ENCODE measurements at regions not wholly inside any gene's neighbourhood (a gene's known extent, or its start where the extent isn't known, plus 50 kb on each side); places are given as distances from the start of the nearest gene placed in this dataset.
"Not testable (repeated sequence)": the region's sequence is repeated elsewhere in the genome, so short reads cannot be mapped to it uniquely, and the experiment has no call there.

DNA sequence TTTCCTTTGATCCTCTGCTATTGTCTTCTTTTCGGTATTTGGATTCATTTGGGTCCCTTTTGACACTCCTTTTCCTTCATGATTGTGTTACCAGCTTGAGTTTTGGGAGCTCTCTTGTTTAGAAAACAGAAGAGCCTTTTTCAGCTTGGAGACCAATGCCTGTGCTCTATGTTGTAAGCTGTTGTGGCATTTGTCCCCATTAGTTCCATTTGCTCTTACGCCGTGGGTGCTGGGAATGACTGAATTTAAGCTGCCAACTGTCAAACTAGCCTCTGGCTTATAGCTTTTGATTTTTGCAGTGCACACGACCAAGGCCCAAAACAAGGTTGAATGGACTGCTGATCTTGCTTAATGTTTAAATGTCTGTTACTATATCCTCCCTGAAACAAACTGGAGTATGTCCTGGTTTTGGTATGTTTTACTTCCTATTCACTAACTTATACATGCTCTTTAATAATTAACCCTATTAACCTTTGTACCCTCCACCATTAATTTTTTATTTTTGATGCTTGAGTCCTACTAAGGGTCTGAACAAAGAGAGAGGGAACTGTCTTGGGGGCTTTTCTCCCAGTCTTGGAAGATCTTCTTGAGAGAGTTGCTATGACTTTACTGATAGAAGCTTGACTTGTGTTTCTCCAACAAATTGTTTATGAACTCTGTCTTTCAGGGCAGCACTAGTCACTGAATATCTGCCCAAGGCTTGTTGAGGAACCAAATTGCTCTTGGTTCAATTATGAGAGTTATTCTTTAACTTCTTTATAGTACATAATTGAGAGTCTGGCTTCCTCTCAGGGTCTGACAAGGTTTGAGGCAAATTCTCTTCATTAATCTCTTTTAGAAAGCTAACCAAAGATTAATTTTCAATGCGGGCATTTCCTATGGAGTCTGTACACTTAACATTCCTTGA is 100.3 kb upstream of the SIRPG start:
- no peak for FAIRE-seq
- no peak for DNase-seq (ENCODE audit: low spot score)

DNA sequence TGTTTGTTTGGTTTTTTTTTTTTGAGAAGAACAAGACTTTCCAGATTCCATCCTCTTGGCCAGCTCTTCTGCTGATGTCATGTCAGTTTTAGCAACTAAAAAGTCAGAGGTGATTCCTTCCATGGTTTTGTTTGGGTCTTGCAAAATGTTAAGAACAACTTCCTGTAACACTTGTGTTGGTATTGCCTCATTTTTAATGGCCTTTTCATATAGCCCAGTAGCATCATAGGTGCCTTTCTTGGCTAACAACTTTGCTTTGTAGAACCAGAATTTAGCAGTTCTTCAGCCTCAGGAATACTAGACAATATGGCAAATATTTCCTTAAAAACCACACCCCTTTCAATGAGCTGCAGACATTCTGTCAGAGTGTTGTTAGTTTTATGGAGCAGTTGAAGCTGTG is 99.5 kb upstream of the SIRPG start:
- no peak for DNase-seq (ENCODE audit: low spot score)

DNA sequence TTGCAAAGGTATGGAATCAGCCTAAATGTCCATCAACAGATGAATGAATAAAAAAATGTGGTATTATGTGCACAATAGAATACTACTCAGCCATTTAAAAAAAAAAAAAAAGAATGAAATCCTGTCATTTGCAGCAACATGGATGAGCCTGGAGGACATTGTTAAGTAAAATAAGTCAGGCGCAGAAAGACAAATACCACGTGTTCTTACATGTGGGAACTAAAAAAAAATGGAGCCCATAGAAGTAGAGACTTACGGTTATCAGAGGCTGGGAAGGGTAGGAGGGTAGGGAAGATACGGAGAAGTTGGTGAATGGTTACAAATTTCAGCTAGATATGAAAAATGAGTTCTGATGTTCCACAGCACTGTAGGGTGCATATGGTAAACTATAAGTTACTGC is 97.2 kb upstream of the SIRPG start:
- FAIRE-seq (no peak), DNase-seq (ENCODE audit: low spot score) (no peak)

More for the DNA sequence above, 99.5 kb upstream of the SIRPG start:
- no peak for FAIRE-seq

DNA sequence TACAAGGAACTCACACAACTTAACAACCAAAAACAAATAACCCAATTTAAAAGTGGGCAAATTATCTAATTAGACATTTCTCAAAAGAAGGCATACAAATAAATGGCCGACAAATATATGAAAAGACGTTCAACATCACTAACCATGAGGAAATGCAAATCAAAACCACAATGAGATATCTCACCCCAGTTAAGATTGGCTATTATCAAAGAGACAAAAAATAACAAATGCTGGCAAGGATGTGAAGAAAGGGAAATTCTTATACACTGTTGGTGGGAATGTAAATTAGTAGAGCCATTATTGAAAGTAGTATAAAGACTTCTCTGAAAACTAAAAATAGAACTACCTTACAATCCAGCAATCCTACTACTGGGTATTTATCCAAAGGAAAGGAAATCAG is 96.7 kb upstream of the SIRPG start:
- no peak for FAIRE-seq
- no peak for DNase-seq (ENCODE audit: low spot score)

DNA sequence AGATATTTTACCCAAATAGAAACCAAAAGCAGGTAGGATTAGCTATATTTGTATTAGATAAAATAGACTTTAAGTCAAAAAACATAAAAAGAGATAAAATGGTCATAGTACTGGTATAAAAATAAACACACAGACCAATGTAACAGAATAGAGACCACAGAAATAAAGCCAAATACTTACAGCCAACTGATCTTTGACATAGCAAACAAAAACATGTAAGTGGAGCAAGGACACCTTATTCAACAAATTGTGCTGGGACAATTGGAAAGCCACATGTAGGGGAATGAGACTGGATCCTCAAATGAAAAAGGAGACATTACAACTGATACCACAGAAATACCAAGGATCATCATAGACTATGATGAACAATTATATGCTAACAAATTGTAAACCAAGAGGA is 94.5 kb upstream of the SIRPG start:
- FAIRE-seq (no peak), DNase-seq (ENCODE audit: low spot score) (no peak)

DNA sequence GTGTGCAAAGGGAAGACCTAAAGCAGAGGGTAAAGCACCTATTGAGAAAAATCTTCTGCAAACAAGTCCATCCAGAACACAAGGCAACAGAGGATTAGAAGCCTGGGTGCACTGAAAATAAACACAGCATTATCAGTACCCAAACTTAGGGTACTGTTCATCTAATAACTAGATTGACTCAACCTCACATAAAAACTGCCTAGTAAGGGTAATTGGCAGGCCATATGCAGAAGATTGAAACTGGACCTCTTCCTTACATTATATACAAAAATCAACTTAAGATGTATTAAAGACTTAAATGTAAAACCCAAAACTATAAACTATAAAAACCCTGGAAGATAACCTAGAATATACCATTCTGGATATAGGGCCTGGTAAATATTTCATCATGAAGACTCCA is 91.2 kb upstream of the SIRPG start:
- no peak for DNase-seq (ENCODE audit: low spot score)
- no peak for FAIRE-seq

DNA sequence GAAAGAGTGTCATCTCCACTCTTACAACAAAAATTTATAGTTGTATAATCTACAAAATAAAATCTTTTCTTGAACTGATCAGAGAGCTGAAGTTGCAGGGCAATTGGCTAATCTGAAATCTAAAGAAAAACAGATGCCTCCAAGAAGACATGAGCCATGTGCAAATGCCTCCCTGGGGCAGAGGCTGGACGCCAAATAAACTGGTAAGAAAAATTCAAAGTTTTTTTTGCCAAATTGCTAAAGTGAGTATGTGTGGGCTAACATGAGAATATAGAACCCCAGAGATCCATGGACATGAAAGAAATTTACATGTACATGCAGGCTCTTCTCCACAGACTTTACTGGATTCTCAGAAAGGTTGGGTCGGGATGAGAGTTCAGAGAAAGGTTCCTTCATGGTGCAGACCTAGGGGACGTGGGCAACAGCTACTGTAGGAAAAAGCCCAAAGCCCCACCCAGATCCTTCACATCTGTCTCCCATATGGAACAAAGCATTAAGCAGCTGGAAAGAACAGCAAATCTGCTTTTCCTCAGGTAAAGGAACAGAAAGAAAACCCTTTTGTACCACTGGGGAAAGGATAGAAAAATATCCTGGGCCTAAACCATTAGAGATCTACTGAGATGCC is 90.5 kb upstream of the SIRPG start:
- DNase-seq (ENCODE audit: low spot score) = no peak
- FAIRE-seq = no peak

DNA sequence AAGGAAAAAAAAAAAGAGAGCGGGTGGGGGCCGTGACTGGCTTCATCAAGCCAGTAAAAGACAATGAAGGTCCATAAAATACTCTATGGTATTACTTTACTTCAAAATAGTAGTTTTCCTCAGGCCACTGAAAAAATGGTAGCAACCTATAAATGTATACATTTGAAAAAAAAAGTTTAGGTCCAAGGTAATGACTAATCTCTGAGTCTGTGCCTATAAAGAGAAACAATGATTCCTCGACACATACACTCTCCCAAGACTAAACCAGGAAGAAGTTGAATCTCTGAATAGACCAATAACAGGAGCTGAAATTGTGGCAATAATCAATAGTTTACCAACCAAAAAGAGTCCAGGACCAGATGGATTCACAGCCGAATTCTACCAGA is 84.5 kb upstream of the SIRPG start:
- not testable (repeated sequence) for DNase-seq (ENCODE audit: low spot score); FAIRE-seq

DNA sequence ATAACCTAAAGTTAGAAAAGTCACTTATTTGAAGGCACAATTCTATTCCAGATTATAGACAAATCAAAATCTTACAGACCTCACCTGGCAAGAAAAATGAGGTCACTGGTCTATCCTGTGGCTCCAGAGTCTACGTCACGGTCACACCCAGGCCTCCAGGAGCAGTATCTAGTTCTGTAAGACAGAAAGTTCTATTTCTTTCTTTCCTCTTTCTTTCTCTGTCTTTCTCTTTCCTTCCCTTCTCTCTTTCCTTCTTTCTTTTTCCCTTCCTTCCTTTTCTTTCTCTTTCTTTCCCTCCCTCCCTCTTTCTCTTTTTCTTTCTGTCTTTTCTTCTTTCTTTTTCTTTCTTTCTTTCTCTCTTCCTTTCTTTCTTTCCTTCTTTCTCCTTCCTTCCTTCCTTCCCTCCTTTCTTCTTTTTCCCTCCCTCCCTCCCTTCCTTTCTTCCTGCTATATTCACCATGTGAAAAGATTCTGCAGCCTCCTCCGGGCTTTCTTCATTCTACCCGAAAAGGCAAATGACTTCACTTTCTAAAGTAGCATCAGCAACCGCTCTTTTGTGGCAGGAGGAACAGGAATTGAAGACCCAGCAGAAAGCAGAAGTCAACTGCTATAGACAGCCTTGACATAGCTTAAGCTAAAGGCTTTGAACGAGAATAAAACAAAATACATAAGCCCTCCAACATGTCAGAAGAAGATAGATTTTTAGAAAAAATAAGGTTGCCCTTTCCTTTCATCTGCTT is 83.9 kb upstream of the SIRPG start:
- no peak for FAIRE-seq
- DNase-seq (ENCODE audit: low spot score) = no peak

DNA sequence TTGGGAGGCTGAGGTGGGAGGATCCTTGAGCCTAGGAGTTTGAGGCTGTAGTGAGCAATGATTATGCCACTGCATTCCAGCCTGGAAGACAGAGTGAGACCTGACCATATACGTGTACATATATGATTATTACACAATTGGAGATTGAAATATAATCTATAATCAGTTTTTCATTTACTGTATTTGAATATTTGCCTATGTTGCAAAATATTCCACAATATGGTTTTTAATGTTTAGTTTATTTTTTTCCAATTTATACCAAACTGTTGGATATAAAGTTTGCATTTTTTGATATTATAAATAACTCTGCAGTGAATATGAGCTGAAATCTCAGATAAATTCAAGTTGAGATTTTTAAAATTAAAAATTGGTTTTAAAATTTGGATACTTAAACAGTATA is 79.6 kb upstream of the SIRPG start:
- DNase-seq (ENCODE audit: low spot score) (no peak), FAIRE-seq (no peak)

DNA sequence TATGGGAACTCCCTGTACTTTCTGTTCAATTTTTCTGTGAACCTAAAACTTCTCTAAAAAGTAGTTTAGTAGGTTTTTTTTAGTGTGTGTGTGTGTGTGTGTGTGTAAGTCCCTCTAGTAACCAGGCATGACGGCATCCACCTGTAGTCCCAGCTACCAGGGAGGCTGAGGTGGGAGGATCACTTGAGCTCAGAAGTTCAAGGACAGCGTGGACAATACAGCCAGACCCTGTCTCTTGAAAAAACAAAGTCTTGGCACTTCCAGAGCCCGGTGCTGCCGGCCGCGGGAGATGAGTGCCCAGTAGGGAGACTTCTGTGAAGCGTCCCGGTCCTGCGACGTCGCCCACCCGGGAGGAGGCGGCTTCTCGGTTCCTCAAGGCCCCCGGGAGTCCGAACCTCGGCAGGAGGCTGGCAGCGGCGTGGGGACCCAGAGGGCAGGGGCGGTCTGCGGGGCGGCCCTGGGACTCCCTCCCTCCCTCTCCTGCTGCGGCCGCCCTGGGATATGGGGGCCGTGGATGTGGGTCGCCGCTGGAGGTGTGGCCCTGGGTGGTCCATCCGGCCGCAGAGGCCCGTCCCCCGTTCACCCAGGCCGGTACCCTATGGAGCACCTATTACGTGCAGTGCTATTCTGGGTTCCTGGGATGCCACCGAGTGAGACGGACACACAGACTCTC is 78.0 kb upstream of the SIRPG start:
- DNase-seq (ENCODE audit: low spot score) = no peak

DNA sequence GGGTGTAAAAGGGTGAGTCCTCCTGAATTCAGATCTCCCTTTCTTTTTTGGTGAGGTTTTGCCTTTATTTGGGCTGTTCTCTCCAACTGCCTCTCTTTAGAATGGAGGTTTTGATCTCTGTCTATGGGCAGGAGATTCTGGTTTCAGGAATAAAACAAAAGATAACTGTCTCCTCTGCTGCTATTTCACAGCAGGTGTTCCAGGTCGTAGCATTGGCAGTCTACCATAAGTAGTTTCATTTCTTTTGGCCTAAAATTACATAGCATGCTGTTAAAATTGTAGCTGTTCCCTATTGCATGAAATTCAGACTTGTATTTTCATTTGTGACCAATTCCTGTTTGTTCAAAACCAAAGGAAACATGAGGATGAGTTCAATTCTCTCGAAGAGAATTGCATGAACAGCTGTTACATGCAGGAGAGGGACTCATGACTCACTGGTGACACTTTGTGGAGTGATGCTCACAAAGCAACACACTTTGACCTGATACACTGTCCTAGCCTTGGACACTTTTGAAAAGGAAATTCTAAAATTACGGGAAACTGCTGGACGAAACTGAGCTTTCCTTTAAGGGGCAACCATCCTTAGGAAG is 76.8 kb upstream of the SIRPG start:
- FAIRE-seq (no peak), DNase-seq (ENCODE audit: low spot score) (no peak)

More for the DNA sequence above, 78.0 kb upstream of the SIRPG start:
- FAIRE-seq = no peak

DNA sequence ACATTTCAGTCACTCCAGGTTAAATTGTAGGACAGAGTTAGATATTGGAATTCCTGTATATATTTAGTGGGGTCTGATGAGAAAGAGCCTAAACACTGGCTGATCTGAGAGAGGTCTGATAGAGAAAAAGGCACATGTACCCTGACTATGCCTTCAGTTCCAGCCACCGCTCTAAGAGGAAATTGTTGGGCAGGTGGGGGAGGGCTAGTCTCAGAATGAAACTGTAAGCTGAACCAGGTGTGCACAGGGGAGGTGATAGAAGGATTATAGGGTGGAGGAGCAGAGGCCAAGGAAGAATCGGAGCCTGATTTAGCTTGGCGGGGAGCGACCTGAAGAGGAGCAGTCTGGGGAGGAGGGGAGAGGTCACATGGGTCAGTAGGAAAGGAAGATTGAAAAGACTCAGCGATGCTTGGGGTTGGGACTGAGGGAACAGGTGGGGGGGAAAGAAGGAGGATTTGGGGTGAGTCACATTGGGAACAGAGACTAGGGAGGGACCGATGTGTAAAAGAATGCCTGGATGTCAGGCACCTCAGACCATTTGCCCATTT is 74.3 kb upstream of the SIRPG start:
- DNase-seq (ENCODE audit: low spot score); FAIRE-seq: not testable (repeated sequence)

DNA sequence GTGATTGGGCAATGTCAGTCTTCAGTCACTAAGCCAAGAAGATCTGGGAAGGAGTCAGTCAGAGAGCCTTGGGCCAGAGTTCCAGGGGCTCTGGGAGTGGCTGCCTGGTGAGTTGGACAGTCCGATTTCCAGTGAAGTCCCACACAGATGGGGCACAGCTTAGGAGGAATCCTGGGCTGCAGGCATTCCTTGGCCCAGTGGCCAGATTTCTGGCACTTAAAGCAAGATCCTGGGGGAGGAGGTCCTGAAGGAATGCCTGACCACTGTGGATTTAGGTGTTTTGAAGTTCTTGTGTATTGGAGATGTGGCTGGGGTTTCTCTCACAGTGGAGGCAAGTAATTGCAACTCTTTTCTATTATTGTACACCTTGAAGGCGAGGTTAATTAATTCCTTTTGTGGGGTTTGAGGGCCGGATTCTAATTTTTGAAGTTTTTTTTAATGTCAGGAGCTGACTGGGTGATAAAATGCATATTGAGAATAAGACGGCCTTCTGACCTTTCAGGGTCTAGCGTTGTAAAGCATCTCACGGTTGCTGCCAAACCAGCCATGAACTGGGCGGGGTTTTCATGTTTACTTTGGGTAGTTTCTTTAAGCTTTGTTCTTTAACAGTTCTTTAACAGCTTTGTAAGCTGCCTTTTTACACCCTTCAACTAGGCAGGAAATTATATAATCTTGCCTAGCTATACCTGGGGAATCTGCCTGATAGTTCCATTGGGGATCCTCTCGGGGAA is 73.6 kb upstream of the SIRPG start:
- not testable (repeated sequence) for FAIRE-seq; DNase-seq (ENCODE audit: low spot score)

DNA sequence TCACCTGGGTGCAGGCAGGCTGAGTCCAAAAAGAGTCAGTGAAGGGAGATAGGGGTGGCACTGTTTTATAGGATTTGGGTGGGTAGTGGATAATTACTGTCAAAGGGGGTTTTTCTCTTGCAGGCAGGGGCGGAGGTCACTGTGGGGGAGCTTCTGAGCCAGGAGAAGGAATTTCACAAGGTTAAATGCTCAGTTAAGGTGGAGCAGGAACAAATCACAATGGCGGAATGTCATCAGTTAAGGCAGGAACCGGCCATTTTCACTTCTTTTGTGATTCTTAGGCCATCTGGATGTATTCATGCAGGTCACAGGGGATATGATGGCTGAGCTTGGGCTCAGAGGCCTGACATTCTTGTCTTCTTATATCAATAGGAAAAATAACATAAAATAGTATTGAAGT is 69.7 kb upstream of the SIRPG start:
- not testable (repeated sequence) for FAIRE-seq; DNase-seq (ENCODE audit: low spot score)

DNA sequence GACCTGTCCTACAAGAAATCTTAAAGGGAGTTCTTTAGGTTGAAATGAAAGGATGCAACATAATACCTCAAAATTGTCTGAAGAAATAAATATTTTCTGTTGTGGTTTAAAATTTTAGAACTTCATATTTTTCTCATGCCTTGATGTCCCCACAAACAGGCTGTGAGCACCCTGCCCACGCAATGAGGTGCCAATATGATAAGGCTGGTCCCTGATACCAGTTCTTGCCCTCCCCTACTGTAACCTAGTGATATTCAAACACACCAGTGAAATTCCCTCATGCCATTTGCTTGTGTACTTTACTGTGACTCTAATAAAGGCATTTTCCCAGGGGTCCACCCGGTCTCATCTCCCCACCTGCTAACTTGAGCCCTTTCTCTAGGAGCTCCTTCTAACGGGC is 67.3 kb upstream of the SIRPG start:
- FAIRE-seq = no peak
- DNase-seq (ENCODE audit: low spot score) = no peak

DNA sequence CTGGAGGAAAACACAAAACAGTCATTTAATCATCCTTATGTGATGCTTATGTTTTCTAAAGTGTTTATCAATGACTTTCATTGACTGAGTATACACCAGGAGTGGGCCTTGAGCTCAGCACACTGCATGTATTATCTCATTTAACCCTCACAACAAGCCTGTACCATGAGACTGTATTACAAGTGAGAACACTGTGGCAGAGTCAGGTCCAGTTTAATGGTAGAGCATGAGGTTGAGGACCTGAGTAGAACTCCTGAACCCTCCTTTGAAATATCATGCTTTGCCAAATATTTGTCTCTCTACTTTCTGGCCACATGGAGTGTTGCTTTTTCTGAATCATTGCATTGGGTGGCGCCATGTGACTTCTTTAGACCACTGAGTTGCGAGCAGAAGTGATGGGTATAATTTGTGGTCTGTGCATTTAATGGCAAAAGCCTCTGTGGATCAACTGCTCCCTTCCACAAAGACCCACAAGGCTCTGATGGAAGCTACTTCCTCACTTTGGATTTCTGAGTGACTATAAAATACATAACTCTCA is 65.0 kb upstream of the SIRPG start:
- FAIRE-seq = no peak
- no peak for DNase-seq (ENCODE audit: low spot score)

DNA sequence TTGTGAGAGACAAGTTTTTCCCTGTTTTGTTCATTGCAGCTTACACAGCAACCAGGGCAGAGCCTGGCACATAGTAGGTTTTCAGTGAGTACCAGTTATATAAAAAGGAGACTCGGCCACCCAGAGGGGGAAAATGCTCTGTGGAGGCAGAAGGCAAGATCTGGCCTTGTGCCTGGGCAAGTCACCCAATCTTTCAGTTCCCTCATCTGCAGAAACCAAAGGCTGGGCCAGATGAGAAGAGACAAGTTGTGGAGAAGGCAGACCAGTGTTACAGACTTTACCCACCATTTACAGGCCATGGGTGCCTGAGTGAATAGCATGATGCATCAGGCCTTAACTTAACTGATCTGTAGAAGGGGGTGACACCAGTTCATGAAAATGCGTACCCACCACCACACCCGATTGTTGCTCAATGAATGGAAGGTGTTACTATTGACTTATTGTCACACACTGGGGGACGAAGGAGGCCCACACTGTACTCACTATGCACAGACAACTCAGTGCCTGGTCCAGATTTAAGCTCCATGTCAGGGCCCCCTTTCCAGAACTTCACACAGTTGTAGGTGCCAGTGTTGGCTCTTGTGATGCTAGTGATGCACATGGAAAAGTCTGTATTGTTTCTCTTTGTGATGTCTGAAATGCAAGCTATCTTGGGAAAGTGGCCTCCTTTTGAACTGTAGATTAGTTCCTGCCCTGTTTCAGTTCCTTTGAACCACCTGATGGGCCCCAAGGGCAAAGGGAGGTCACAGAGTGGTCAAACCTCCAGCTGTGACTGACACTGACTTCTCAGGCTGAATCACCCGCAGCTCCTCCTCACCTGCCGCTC is 64.3 kb upstream of the SIRPG start:
- FAIRE-seq = no peak
- DNase-seq (ENCODE audit: low spot score) = no peak

DNA sequence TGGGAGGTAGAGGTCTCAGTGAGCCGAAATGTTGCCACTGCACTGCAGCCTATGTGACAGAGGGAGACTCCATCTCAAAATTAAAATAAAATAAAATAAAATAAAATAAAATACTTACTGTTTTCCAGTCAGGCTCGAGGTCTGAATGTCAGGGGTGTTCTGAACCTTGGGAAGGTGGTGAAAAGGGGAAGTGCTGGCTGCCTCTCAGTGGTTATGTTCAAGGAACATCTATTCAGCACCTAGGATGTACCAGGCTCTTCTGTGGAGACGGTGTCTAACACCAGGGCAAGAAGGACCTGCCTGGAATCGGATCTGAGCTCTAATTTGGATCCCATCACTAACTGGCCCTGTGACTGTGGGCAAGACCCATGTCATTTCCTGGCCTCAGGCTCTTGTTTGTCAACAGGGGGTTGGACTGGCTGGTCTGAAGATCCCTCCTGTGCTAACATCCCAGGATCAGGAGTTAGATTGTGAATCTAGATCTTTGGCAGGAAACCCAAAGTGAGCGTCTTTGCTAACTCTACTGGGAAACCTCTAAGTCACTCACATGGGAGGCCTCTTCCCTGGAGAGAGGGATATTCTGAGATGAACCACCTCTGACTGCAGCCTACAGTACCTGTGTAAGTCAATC is 63.4 kb upstream of the SIRPG start:
- FAIRE-seq (no peak), DNase-seq (ENCODE audit: low spot score) (no peak)

All from RCC 7860 (cell line).